CD14-positive monocyte (primary cell): ENCODE measurements at regions not wholly inside any gene's neighbourhood (a gene's known extent, or its start where the extent isn't known, plus 50 kb on each side); places are given as distances from the start of the nearest gene placed in this dataset.

ENCODE experiments used
- DNase-seq, 3 donors: peaks; one replicate each; pipeline ENCODE4 v3.0.0-alpha.2; 2011 to 2022
- H2AFZ ChIP-seq: 2 replicates; pipeline ENCODE4 v1.6.0; 2012; ENCODE audit warnings: mild to moderate bottlenecking, low read depth, low read length, inconsistent platforms; ENCODE audit not compliant: insufficient read depth, poor library complexity, severe bottlenecking
- H3K27ac ChIP-seq, 2 donors: 1 replicate in 1 of 2; 2 replicates in 1 of 2; pipeline ENCODE4 v1.5.1; 2012 to 2013; ENCODE audit warnings: low read length in 2 of 2, control low read depth in 1 of 2, inconsistent platforms in 1 of 2, low read depth in 1 of 2, mild to moderate bottlenecking in 1 of 2
- H3K27me3 ChIP-seq, 2 donors: one replicate each; pipeline versions ENCODE4 v1.6.0 to v1.6.1; 2011 to 2013; ENCODE audit warnings: low read length in 2 of 2; ENCODE audit not compliant: control insufficient read depth in 2 of 2, insufficient read depth in 2 of 2
- H3K36me3 ChIP-seq, 2 donors: replicated peaks in 1 of 2; 1 replicate in 1 of 2; 2 replicates in 1 of 2; pipeline versions ENCODE4 v1.5.1 to v1.6.1; 2012 to 2013; ENCODE audit warnings: low read length in 2 of 2, control low read depth in 1 of 2, inconsistent platforms in 1 of 2, mild to moderate bottlenecking in 1 of 2; ENCODE audit not compliant: insufficient read depth in 2 of 2, control insufficient read depth in 1 of 2
- H3K4me1 ChIP-seq, 2 donors: 1 replicate in 1 of 2; 2 replicates in 1 of 2; pipeline versions ENCODE4 v1.5.1 to v1.6.1; 2012 to 2013; ENCODE audit warnings: low read length in 2 of 2, control low read depth in 1 of 2, inconsistent platforms in 1 of 2, mild to moderate bottlenecking in 1 of 2, moderate library complexity in 1 of 2; ENCODE audit not compliant: insufficient read depth in 2 of 2, control insufficient read depth in 1 of 2
- H3K4me2 ChIP-seq: replicated peaks from 2 replicates; pipeline ENCODE3; 2012; ENCODE audit warnings: low read length, moderate library complexity, mild to moderate bottlenecking; ENCODE audit not compliant: poor library complexity, severe bottlenecking; ENCODE audit errors: extremely low read depth
- H3K4me3 ChIP-seq, 3 experiments: fragments of 200-600 bp in 1 of 3; sonication (generic) in 1 of 3; replicated peaks in 1 of 3; 1 replicate in 2 of 3; 2 replicates in 1 of 3; pipeline ENCODE4 v1.5.1; 2011 to 2013; ENCODE audit warnings: low read length in 3 of 3, mild to moderate bottlenecking in 3 of 3, control low read depth in 2 of 3, low read depth in 2 of 3, inconsistent platforms in 1 of 3, moderate library complexity in 1 of 3
- H3K79me2 ChIP-seq: 2 replicates; pipeline ENCODE4 v1.6.0; 2012; ENCODE audit warnings: mild to moderate bottlenecking, control low read depth, inconsistent platforms, low read length, moderate library complexity; ENCODE audit not compliant: insufficient read depth
- H3K9ac ChIP-seq: 2 replicates; pipeline ENCODE4 v1.6.0; 2017; ENCODE audit warnings: low read length, mild to moderate bottlenecking; ENCODE audit not compliant: insufficient read depth, poor library complexity, severe bottlenecking
- H3K9me3 ChIP-seq, 2 donors: replicated peaks in 1 of 2; 1 replicate in 1 of 2; 2 replicates in 1 of 2; pipeline versions ENCODE4 v1.5.1 to v1.6.1; 2012 to 2013; ENCODE audit warnings: low read length in 2 of 2, control low read depth in 1 of 2; ENCODE audit not compliant: control insufficient read depth in 1 of 2, insufficient read depth in 1 of 2
- H4K20me1 ChIP-seq: 2 replicates; pipeline ENCODE4 v1.6.0; 2012; ENCODE audit warnings: mild to moderate bottlenecking, low read length, control low read depth, moderate library complexity; ENCODE audit not compliant: insufficient read depth
- H3K27ac Mint-ChIP-seq, 7 donors: one replicate each; pipeline ENCODE4 v1.8.0; 2020; ENCODE audit warnings: mild to moderate bottlenecking in 7 of 7, mixed read lengths in 7 of 7, moderate library complexity in 6 of 7, inconsistent platforms in 2 of 7
- H3K27me3 Mint-ChIP-seq, 3 donors: one replicate each; pipeline ENCODE4 v1.8.0; 2021 to 2022; ENCODE audit warnings: low read depth in 3 of 3, mild to moderate bottlenecking in 3 of 3, mixed read lengths in 3 of 3, moderate library complexity in 3 of 3, inconsistent platforms in 1 of 3
- H3K36me3 Mint-ChIP-seq, 2 donors: one replicate each; pipeline ENCODE4 v1.8.0; 2020; ENCODE audit warnings: mixed read lengths in 2 of 2, inconsistent platforms in 1 of 2, mild to moderate bottlenecking in 1 of 2
- H3K4me1 Mint-ChIP-seq: one replicate; pipeline ENCODE4 v1.8.0; 2020; ENCODE audit warnings: mild to moderate bottlenecking, mixed read lengths
- H3K4me3 Mint-ChIP-seq, 2 donors: one replicate each; pipeline ENCODE4 v1.8.0; 2020; ENCODE audit warnings: mild to moderate bottlenecking in 2 of 2, mixed read lengths in 2 of 2, moderate library complexity in 1 of 2
- H3K9me3 Mint-ChIP-seq, 7 donors: one replicate each; pipeline ENCODE4 v1.8.0; 2020 to 2022; ENCODE audit warnings: mixed read lengths in 7 of 7, mild to moderate bottlenecking in 6 of 7, moderate library complexity in 6 of 7, inconsistent platforms in 2 of 7
- CTCF ChIP-seq: fragments of 200-600 bp; IDR thresholded peaks from one replicate; pipeline ENCODE4 v1.8.0; 2022; ENCODE audit warnings: antibody characterized with exemption, mild to moderate bottlenecking
- WGBS: methylation state at CpG from one replicate; pipeline ENCODE4 v1.1.5; 2013; ENCODE audit warnings: missing lambda C conversion rate; ENCODE audit not compliant: insufficient coverage; 5-methylcytosine and 5-hydroxymethylcytosine counted together
- intact Hi-C, 2 donors: fragments of 100-400 bp; cut with micrococcal nuclease; formaldehyde crosslinking; loops; one replicate each; pipeline versions ENCODE4 v1.15.0 to v1.15.1; 2023

GRCh38 chr15:62895139-62895866 is 147.2 kb upstream of the TPM1 start:
- Mint-ChIP-seq H3K27me3 (peaks cover 4 to 9% (median 6%) of the 10 kb centered on the region in 3 donors), H3K27ac (no peak overlapping the region), H3K4me1 (peaks cover 8% of the 10 kb centered on the region), H3K9me3 (peaks cover 0 to 1% (median 0%) of the 10 kb centered on the region in 7 donors), H3K4me3 (no peak overlapping the region), H3K36me3 (no peaks in the 10 kb centered on the region)
- Histone ChIP-seq H4K20me1 (no peaks in the 10 kb centered on the region), H3K4me2 (no peak overlapping the region), H2AFZ (no peak overlapping the region), H3K27me3 (no peaks in the 10 kb centered on the region), H3K9ac (no peak overlapping the region), H3K4me1 (peaks cover 3 to 7% of the 10 kb centered on the region in 2 donors), H3K36me3 (no peaks in the 10 kb centered on the region), H3K27ac (no peak overlapping the region), H3K9me3 (no peaks in the 10 kb centered on the region), H3K4me3 (no peak overlapping the region), H3K79me2 (no peaks in the 10 kb centered on the region)
- TF ChIP-seq CTCF = no peak
- intact Hi-C loops = no loop called here
- DNase-seq = no peak
- 100% methylated on average over 1 of the region's 6 CpGs for WGBS

- no peak overlapping the region for H3K4me2 ChIP-seq
- no peak overlapping the region for H3K4me3 Mint-ChIP-seq
- no CpG with 5 or more reads among the region's 1 CpG for WGBS
- DNase-seq = no peak
- H3K36me3 ChIP-seq = no peaks in the 10 kb centered on the region
- intact Hi-C loops = no loop called here
- H3K4me1 ChIP-seq = peaks cover 3 to 13% of the 10 kb centered on the region in 2 donors
- H2AFZ ChIP-seq = no peak overlapping the region
- peaks cover 0 to 1% (median 0%) of the 10 kb centered on the region in 7 donors for H3K9me3 Mint-ChIP-seq
- no peaks in the 10 kb centered on the region for H3K27me3 ChIP-seq
- TF ChIP-seq CTCF = no peak
- no peak overlapping the region for H3K27ac Mint-ChIP-seq
- peaks cover 14% of the 10 kb centered on the region for H3K4me1 Mint-ChIP-seq
- no peaks in the 10 kb centered on the region for H4K20me1 ChIP-seq
- H3K27ac ChIP-seq = no peak overlapping the region
- no peaks in the 10 kb centered on the region for H3K36me3 Mint-ChIP-seq
- no peak overlapping the region for H3K4me3 ChIP-seq
- no peaks in the 10 kb centered on the region for H3K79me2 ChIP-seq
- no peaks in the 10 kb centered on the region for H3K9me3 ChIP-seq
- peaks cover 4 to 9% (median 6%) of the 10 kb centered on the region in 3 donors for H3K27me3 Mint-ChIP-seq
- H3K9ac ChIP-seq = no peak overlapping the region
These were observed 146.6 kb upstream of the TPM1 start for GRCh38 chr15:62895905-62896316.
